Cardiac muscle cell (in vitro differentiated cells and primary cell): ENCODE measurements at regions not wholly inside any gene's neighbourhood (a gene's known extent, or its start where the extent isn't known, plus 50 kb on each side); places are given as distances from the start of the nearest gene placed in this dataset.

Experiments
- DNase-seq, 2 donors: peaks; one replicate each; pipeline versions ENCODE4 v3.0.0 to v3.0.0-alpha.2; 2010 to 2017; ENCODE audit warnings: low read depth in 1 of 2, low spot score in 1 of 2
- H3K27ac ChIP-seq: fragments of 200-600 bp; sonication (generic); 2 replicates; pipeline ENCODE4 v1.5.1; 2016
- H3K27me3 ChIP-seq: fragments of 200-600 bp; sonication (generic); 2 replicates; pipeline ENCODE4 v1.6.0; 2016; ENCODE audit warnings: control low read depth
- H3K36me3 ChIP-seq: fragments of 200-600 bp; sonication (generic); 2 replicates; pipeline ENCODE4 v1.5.1; 2016; ENCODE audit warnings: control low read depth
- H3K4me1 ChIP-seq: fragments of 200-600 bp; sonication (generic); 2 replicates; pipeline ENCODE4 v1.8.1; 2017; ENCODE audit warnings: low read depth, mild to moderate bottlenecking, mixed run types
- H3K4me3 ChIP-seq: fragments of 200-600 bp; sonication (generic); 2 replicates; pipeline ENCODE4 v1.5.1; 2016; ENCODE audit warnings: mild to moderate bottlenecking
- H3K9me3 ChIP-seq: fragments of 200-600 bp; sonication (generic); 2 replicates; pipeline ENCODE4 v1.5.1; 2017; ENCODE audit warnings: low read depth, mild to moderate bottlenecking, control low read depth
- CTCF ChIP-seq: IDR thresholded peaks from 2 replicates; pipeline ENCODE4 v1.5.1; 2012; ENCODE audit warnings: low read depth, mild to moderate bottlenecking, low read length

- Histone ChIP-seq H3K27ac (no peak overlapping the region), H3K27me3 (no peaks in the 10 kb centered on the region), H3K9me3 (no peaks in the 10 kb centered on the region), H3K4me1 (no peaks in the 10 kb centered on the region), H3K36me3 (no peaks in the 10 kb centered on the region), H3K4me3 (no peak overlapping the region)
- no peak for TF ChIP-seq CTCF
- DNase-seq, result no peak
Measured at GRCh38 chr2:139160836-139161235, 380.6 kb upstream of the NXPH2 start.

GRCh38 chr2:139159177-139159576, 379.0 kb upstream of the NXPH2 start:
- H3K9me3 ChIP-seq, result no peaks in the 10 kb centered on the region

GRCh38 chr2:139156730-139157129, 376.5 kb upstream of the NXPH2 start:
- Histone ChIP-seq H3K4me1 (no peaks in the 10 kb centered on the region), H3K9me3 (no peaks in the 10 kb centered on the region), H3K4me3 (no peak overlapping the region), H3K27me3 (no peaks in the 10 kb centered on the region), H3K36me3 (no peaks in the 10 kb centered on the region), H3K27ac (no peak overlapping the region)
- DNase-seq, result no peak
- TF ChIP-seq CTCF, result no peak

More at GRCh38 chr2:139159177-139159576, 379.0 kb upstream of the NXPH2 start:
- no peaks in the 10 kb centered on the region for H3K27me3 ChIP-seq
- no peaks in the 10 kb centered on the region for H3K4me1 ChIP-seq
- no peak overlapping the region for H3K4me3 ChIP-seq
- no peak for DNase-seq
- no peaks in the 10 kb centered on the region for H3K36me3 ChIP-seq
- TF ChIP-seq CTCF, result no peak
- H3K27ac ChIP-seq, result no peak overlapping the region

GRCh38 chr2:139155991-139156390, 375.8 kb upstream of the NXPH2 start:
- DNase-seq, result peak in 1 of 2 donors; percentile 13
- no peaks in the 10 kb centered on the region for H3K36me3 ChIP-seq
- no peaks in the 10 kb centered on the region for H3K4me1 ChIP-seq
- no peak for TF ChIP-seq CTCF
- H3K27me3 ChIP-seq, result no peaks in the 10 kb centered on the region
- H3K4me3 ChIP-seq, result no peak overlapping the region
- H3K27ac ChIP-seq, result no peak overlapping the region
- H3K9me3 ChIP-seq, result no peaks in the 10 kb centered on the region

- Histone ChIP-seq H3K27me3 (no peaks in the 10 kb centered on the region), H3K36me3 (no peaks in the 10 kb centered on the region), H3K9me3 (no peaks in the 10 kb centered on the region), H3K27ac (no peak overlapping the region), H3K4me3 (no peak overlapping the region), H3K4me1 (no peaks in the 10 kb centered on the region)
- no peak for TF ChIP-seq CTCF
- peak; percentile 43 to 72 for DNase-seq
Measured at GRCh38 chr2:139142252-139142880, 362.2 kb upstream of the NXPH2 start.
